ENCODE measurements at regions not wholly inside any gene's neighbourhood (a gene's known extent, or its start where the extent isn't known, plus 50 kb on each side); places are given as distances from the start of the nearest gene placed in this dataset.
"Not testable (repeated sequence)": the region's sequence is repeated elsewhere in the genome, so short reads cannot be mapped to it uniquely, and the experiment has no call there.

- DNase-seq (ENCODE audit: low spot score), result no peak
Observed at GRCh38 chr16:5768445-5768844, 670.9 kb upstream of the EEF2KMT start.

DNA sequence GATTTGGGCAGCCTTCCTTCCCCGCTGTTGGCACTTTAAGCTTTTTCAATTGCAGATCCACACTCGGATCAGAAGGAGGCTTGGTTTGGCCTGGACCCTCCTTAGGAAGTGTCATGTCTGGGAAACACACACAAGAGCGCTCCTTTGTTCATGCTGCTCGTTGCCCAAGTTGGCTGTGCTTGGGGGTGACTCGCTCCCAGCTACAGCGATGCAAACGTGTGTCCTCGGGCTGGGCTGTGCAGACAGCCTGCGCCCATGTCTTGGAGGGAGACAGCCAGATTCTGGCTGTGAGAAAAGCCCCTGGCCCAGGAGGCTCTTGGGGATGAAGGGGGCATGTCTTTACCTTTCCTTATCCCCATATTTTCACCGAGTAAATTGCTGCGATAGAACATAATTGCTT is 665.6 kb upstream of the EEF2KMT start:
- DNase-seq (ENCODE audit: low spot score), result no peak

GRCh38 chr16:5762362-5762761 is 664.8 kb upstream of the EEF2KMT start:
- DNase-seq (ENCODE audit: low spot score), result no peak

GRCh38 chr16:5761592-5761991 is 664.0 kb upstream of the EEF2KMT start:
- DNase-seq (ENCODE audit: low spot score), result no peak

- no peak for DNase-seq (ENCODE audit: low spot score)
Observed at GRCh38 chr16:5758281-5758680, 660.7 kb upstream of the EEF2KMT start.

GRCh38 chr16:5756969-5757368 is 659.4 kb upstream of the EEF2KMT start:
- no peak for DNase-seq (ENCODE audit: low spot score)

DNA sequence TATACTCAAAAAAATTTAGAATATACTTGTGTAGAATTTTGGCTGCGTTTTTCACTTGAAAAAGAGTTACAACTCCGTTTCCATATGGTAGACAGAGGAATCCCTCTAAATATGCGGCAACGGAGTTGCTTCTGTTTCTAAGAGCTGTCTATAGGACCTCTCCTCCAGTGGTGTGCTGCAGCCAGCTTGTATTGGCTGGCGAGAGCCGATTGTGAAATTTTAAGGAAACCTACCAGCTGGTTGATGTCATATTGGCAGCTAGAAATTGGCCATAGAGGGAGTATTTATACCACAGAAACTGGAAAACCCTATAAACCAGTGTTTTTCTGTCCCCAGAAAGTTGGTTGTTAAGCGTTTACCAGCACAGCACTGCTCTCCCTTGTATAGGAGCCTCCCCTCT is 655.8 kb upstream of the EEF2KMT start:
- DNase-seq (ENCODE audit: low spot score), result no peak

DNA sequence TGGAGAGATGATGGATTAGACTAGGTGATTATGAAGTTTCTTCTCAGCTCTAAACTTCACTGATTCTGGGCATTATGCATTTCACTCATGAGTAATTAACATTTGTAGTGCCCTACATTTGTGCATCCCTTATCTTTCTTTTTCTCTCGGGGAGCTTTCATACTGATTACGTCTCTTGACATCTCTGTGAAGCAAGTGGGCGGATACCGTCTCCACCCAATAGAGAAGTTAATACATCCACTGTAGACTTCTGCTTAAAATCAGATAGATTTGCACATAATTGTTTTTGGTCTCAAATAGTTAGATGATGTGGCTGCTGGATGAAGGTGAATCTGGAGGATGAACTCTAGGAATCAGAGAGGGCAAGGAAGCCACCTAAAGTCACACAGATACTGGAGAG is 653.6 kb upstream of the EEF2KMT start:
- DNase-seq (ENCODE audit: low spot score), result no peak

- not testable (repeated sequence) for DNase-seq (ENCODE audit: low spot score)
Observed at GRCh38 chr16:5750439-5750838, 652.8 kb upstream of the EEF2KMT start.

DNA sequence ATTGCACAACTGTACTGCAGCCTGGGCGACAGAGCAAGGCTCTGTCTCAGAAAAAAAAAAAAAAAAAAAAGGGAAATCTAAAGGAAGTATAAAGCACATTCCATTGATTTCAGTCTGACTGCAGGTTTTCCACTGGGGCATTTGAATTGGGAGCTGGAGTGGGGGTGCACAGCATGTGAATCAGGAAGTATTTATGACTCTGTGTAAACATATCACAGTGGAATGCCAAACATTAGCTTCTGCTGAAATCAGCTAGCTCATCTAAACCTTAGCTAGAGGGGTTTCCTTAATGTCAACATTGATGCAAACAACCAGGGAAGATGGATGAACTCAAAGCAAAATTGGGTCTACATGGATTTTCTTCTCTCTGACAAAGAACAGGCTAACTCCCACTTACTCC is 641.0 kb upstream of the EEF2KMT start:
- DNase-seq (ENCODE audit: low spot score), result no peak

GRCh38 chr16:5736209-5736930 is 638.8 kb upstream of the EEF2KMT start:
- no peak for DNase-seq (ENCODE audit: low spot score)

- no peak for DNase-seq (ENCODE audit: low spot score)
Observed at GRCh38 chr16:5735444-5735843, 637.8 kb upstream of the EEF2KMT start.

DNA sequence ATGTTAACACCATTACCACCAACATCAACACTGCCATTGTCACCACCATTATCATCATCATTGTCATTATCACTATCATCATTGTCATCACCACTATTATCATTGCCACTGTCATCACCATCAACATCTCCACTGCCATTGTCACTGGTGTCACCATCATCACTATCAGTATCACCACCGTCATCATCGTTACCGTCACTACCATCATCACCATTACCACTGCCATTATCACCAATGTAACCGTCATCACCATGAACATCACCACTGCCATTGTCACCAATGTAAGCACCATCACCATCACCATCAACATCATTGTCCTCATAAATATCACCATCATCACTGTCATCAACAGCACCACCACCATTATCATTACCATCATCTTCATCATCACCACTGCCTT is 633.2 kb upstream of the EEF2KMT start:
- DNase-seq (ENCODE audit: low spot score), result no peak

DNA sequence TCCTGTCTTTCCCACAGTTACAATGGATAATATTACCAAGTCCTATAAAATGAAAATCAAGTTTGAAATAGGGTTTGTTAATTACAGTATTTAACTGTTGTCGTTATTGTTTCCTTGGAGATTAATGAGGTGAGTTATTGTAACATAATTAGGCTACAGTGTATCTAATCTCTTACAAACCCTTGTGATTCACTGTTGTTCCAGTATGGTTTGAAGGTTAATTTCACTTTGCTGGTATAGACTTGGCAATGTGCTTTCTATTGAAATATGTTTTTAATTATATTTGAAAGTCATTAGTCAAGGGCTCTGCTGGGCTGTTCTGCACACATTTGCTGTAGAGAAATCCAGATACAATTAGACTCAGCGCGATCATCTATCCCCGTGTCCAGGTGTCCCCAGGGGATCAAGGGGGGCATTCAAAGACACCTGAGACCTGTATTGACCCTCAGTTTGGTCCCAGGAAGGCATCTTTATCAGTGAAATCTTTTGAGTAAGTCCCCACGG is 624.6 kb upstream of the EEF2KMT start:
- no peak for DNase-seq (ENCODE audit: low spot score)

DNA sequence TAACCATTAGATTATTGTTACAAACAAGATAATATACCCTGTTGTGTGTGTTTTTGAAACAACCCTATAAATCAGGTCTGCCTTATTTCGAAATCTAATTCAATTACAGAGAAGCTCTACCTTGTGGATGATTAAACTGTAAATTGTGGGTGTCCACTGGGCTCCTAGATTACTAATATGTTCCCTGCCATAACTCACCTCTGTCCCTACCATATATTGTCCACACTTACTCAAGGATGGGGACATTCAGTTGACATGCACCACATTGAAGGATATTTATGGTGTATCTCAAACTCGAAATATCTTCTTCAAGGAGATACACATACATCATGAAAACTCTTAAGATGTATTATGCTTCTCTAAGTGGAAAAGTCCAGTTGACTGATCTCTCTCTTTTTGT is 617.6 kb upstream of the EEF2KMT start:
- DNase-seq (ENCODE audit: low spot score), result no peak

GRCh38 chr16:5709889-5710288 is 612.3 kb upstream of the EEF2KMT start:
- DNase-seq (ENCODE audit: low spot score), result no peak

DNA sequence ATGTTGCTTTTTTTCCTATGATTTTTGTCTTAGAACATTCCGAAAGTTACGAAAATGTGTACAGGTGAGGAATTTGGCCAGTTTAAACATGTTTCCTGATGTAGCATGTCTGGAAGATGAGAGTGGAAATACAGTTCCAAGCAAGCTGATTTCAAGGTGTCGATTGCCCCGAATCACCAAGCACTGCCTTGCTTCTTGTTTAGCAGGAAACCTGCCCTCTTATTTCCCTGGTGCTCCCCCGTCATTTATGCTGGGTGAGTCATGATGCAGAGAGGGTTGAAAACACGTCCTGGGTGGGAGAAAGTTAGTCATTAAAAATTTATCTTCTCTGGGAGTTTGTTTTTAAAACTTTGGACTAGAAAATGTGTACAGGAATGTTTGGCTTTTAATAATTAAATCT is 608.6 kb upstream of the EEF2KMT start:
- DNase-seq (ENCODE audit: low spot score), result no peak

- no peak for DNase-seq (ENCODE audit: low spot score)
Observed at GRCh38 chr16:5704271-5704670, 606.7 kb upstream of the EEF2KMT start.

- DNase-seq (ENCODE audit: low spot score), result no peak
Observed at GRCh38 chr16:5693426-5693825, 595.8 kb upstream of the EEF2KMT start.

- DNase-seq (ENCODE audit: low spot score), result no peak
Observed at GRCh38 chr16:5681966-5682365, 584.4 kb upstream of the EEF2KMT start.

DNA sequence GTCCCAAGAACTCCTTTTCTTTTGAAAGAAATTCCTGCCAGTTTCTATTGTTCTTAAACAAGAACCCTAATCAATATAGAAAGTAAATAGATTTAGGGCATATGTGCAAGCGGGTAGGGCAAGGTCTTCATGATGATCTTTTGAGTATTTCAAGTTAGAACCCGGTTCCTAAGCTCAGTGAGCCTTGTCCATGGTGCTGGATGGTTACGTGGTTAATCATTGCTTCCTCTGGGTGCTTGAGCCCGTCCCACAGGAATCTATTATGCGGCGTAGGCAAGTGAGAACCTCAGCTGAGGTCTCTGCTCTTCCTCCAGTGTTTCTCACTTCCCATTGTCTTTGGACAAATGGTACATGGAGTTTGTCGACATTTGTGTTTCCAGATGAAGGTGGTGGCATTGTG is 580.8 kb upstream of the EEF2KMT start:
- no peak for DNase-seq (ENCODE audit: low spot score)

DNA sequence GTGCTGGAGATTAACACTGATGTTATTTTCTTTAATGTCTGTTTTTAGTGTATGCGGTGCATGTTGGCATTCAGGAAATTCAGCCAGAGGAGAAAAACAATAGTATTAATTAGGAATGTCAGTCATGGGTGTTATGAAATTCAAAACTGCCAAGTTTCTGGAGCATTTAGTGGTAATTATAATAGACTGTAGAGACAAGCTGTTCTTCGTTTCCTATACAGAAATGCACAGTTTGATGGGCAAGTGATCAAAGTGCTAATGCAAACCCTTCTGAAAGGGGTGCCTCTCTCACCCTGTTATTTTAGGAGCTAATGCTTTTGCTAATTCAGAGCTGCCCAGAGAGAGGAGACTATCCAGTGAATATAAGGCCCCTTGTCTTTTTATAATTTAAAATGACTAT is 573.8 kb upstream of the EEF2KMT start:
- no peak for DNase-seq (ENCODE audit: low spot score)

GRCh38 chr16:5670198-5670597 is 572.6 kb upstream of the EEF2KMT start:
- DNase-seq (ENCODE audit: low spot score), result no peak

- DNase-seq (ENCODE audit: low spot score), result no peak
Observed at GRCh38 chr16:5668553-5668952, 571.0 kb upstream of the EEF2KMT start.
